ENCODE measurements at regions not wholly inside any gene's neighbourhood (a gene's known extent, or its start where the extent isn't known, plus 50 kb on each side); places are given as distances from the start of the nearest gene placed in this dataset.

DNA sequence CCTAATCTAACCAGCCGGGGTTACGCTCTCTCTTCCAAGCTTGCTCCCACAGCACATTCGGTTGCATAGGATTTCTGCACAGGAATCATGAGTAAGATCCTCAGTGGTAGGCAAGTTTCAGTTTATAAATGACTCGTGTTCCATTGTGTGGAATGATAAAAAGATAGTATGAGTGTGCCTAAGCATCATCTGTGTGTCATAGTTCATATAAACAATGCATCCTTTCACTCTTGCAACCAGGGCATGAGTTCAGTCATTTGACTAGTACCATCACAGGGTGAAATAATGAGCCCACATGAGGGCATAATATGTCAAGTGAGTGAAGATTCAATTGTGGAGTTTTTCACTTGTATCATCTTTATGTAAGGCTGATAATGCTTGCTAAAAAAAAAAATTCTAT is 417.1 kb upstream of the CDH2 start:
- WGBS (ENCODE audit: insufficient coverage) = no CpG with 5 or more reads among the region's 4 CpGs

DNA sequence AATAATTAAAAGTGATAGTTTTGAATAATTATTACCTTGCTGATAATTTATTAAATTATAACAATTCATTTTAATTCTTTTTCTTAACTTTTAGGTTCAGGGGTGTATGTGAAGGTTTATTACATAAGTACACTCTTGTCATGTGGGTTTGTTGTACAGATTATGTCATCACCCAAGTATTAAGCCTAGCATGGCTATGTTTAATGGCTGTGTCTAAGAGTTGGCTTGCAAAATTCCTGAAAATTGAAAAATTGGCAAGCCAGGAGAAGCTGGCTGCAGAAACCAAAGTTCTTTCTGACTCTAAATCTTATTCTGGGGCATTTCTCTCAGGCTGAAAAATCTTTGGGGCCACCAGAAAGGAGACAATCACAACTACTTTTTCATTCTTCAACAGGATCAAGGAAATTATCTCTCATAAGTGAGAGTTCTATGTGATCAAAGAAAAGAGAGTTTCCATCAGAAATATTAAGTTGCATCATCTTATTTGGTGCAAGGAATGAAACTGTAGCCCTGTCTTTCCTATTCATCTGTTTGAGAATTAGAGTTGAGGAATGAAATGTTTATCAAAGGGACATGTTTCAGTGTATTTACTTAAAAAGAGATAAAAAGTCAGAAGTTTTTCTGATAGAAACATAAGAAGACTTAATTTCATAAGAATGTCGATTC is 412.1 kb upstream of the CDH2 start:
- Mint-ChIP-seq H3K27ac (no peak overlapping the region), H3K27me3 (no peaks in the 10 kb centered on the region), H3K9me3 (ENCODE audit: insufficient read depth) (peaks cover 3% of the 10 kb centered on the region), H3K4me3 (no peak overlapping the region), H3K4me1 (no peaks in the 10 kb centered on the region)
- no peak for DNase-seq
- WGBS (ENCODE audit: insufficient coverage) = no CpG with 5 or more reads among the region's 1 CpG
- POLR2A ChIA-PET = no interaction called here
- Histone ChIP-seq H3K4me3 (ENCODE audit: control extremely low read depth in 1 of 5, extremely low read depth in 1 of 5, insufficient read depth in 1 of 5, low read depth in 2 of 5, low read length in 4 of 5) (no peak overlapping the region), H2AFZ (ENCODE audit: insufficient read depth, low read depth, low read length, poor library complexity, severe bottlenecking) (no peak overlapping the region), H3K4me1 (ENCODE audit: control insufficient read depth in 2 of 2, insufficient read depth in 2 of 2, low read length in 2 of 2) (no peaks in the 10 kb centered on the region), H3K4me2 (replicated peaks; ENCODE audit: low read depth, low read length, poor library complexity, severe bottlenecking) (no peak overlapping the region), H3K79me2 (ENCODE audit: control insufficient read depth, insufficient read depth, low read length) (no peaks in the 10 kb centered on the region), H3K9me3 (ENCODE audit: control extremely low read depth in 1 of 3, control insufficient read depth in 2 of 3, insufficient read depth in 1 of 3, low read length in 2 of 3) (no peaks in the 10 kb centered on the region), H3K27me3 (replicated peaks in 1 of 4; ENCODE audit: control extremely low read depth in 1 of 4, control insufficient read depth in 3 of 4, insufficient read depth in 4 of 4, low read length in 3 of 4) (no peaks in the 10 kb centered on the region), H3K27ac (ENCODE audit: low read length in 2 of 2) (no peak overlapping the region), H3K9ac (ENCODE audit: low read length) (no peak overlapping the region), H3K36me3 (replicated peaks in 1 of 2; ENCODE audit: control extremely low read depth in 1 of 2, control insufficient read depth in 1 of 2, extremely low read depth in 1 of 2, insufficient read depth in 2 of 2, low read length in 1 of 2) (no peaks in the 10 kb centered on the region), H4K20me1 (ENCODE audit: control insufficient read depth, insufficient read depth, low read length, poor library complexity, severe bottlenecking) (no peaks in the 10 kb centered on the region)
- TF ChIP-seq EZH2 (IDR thresholded peaks at IDR 0.05; ENCODE audit: borderline replicate concordance, insufficient read depth, low read depth, low read length, poor library complexity, severe bottlenecking) = no peak
- CTCF ChIA-PET = no interaction called here
- ATAC-seq (ENCODE audit: low read depth) = no peak
- intact Hi-C loops (cut with micrococcal nuclease) = no loop called here

More for the DNA sequence above, 417.1 kb upstream of the CDH2 start:
- no peaks in the 10 kb centered on the region for H3K9me3 ChIP-seq (ENCODE audit: control extremely low read depth in 1 of 3, control insufficient read depth in 2 of 3, insufficient read depth in 1 of 3, low read length in 2 of 3)
- H3K9me3 Mint-ChIP-seq (ENCODE audit: insufficient read depth) = peaks cover 5% of the 10 kb centered on the region
- no peaks in the 10 kb centered on the region for H3K79me2 ChIP-seq (ENCODE audit: control insufficient read depth, insufficient read depth, low read length)
- H2AFZ ChIP-seq (ENCODE audit: insufficient read depth, low read depth, low read length, poor library complexity, severe bottlenecking) = no peak overlapping the region
- no peak overlapping the region for H3K27ac Mint-ChIP-seq
- H3K4me1 Mint-ChIP-seq = no peaks in the 10 kb centered on the region
- TF ChIP-seq EZH2 (IDR thresholded peaks at IDR 0.05; ENCODE audit: borderline replicate concordance, insufficient read depth, low read depth, low read length, poor library complexity, severe bottlenecking) = no peak
- TF ChIP-seq, protein P1, sequence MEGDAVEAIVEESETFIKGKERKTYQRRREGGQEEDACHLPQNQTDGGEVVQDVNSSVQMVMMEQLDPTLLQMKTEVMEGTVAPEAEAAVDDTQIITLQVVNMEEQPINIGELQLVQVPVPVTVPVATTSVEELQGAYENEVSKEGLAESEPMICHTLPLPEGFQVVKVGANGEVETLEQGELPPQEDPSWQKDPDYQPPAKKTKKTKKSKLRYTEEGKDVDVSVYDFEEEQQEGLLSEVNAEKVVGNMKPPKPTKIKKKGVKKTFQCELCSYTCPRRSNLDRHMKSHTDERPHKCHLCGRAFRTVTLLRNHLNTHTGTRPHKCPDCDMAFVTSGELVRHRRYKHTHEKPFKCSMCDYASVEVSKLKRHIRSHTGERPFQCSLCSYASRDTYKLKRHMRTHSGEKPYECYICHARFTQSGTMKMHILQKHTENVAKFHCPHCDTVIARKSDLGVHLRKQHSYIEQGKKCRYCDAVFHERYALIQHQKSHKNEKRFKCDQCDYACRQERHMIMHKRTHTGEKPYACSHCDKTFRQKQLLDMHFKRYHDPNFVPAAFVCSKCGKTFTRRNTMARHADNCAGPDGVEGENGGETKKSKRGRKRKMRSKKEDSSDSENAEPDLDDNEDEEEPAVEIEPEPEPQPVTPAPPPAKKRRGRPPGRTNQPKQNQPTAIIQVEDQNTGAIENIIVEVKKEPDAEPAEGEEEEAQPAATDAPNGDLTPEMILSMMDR (IDR thresholded peaks at IDR 0.05) = no peak
- no peaks in the 10 kb centered on the region for H4K20me1 ChIP-seq (ENCODE audit: control insufficient read depth, insufficient read depth, low read length, poor library complexity, severe bottlenecking)
- H3K27ac ChIP-seq (ENCODE audit: low read length in 2 of 2) = no peak overlapping the region
- H3K9ac ChIP-seq (ENCODE audit: low read length) = no peak overlapping the region
- H3K4me1 ChIP-seq (ENCODE audit: control insufficient read depth in 2 of 2, insufficient read depth in 2 of 2, low read length in 2 of 2) = no peaks in the 10 kb centered on the region
- H3K4me3 ChIP-seq (ENCODE audit: control extremely low read depth in 1 of 5, extremely low read depth in 1 of 5, insufficient read depth in 1 of 5, low read depth in 2 of 5, low read length in 4 of 5) = no peak overlapping the region
- H3K27me3 Mint-ChIP-seq = no peaks in the 10 kb centered on the region
- ChIA-PET CTCF (no interaction called here), POLR2A (no interaction called here)
- H3K36me3 ChIP-seq (replicated peaks in 1 of 2; ENCODE audit: control extremely low read depth in 1 of 2, control insufficient read depth in 1 of 2, extremely low read depth in 1 of 2, insufficient read depth in 2 of 2, low read length in 1 of 2) = no peaks in the 10 kb centered on the region
- DNase-seq (no peak), ATAC-seq (ENCODE audit: low read depth) (no peak)
- no peak overlapping the region for H3K4me3 Mint-ChIP-seq
- H3K4me2 ChIP-seq (replicated peaks; ENCODE audit: low read depth, low read length, poor library complexity, severe bottlenecking) = no peak overlapping the region
- no peaks in the 10 kb centered on the region for H3K27me3 ChIP-seq (replicated peaks in 1 of 4; ENCODE audit: control extremely low read depth in 1 of 4, control insufficient read depth in 3 of 4, insufficient read depth in 4 of 4, low read length in 3 of 4)
- intact Hi-C loops (cut with micrococcal nuclease) = no loop called here

All from B cell (primary cell).